ENCODE measurements at regions not wholly inside any gene's neighbourhood (a gene's known extent, or its start where the extent isn't known, plus 50 kb on each side); places are given as distances from the start of the nearest gene placed in this dataset.

- TF ChIP-seq POLR2A (IDR thresholded peaks at IDR 0.05; ENCODE audit: low read length), result no peak
- no peak for TF ChIP-seq GATA1 (IDR thresholded peaks at IDR 0.05; ENCODE audit: low read depth, low read length)
Measured at GRCh38 chr5:72621576-72621975, 114.4 kb upstream of the ZNF366 start.
